ENCODE measurements at regions not wholly inside any gene's neighbourhood (a gene's known extent, or its start where the extent isn't known, plus 50 kb on each side); places are given as distances from the start of the nearest gene placed in this dataset.
A peak's percentile ranks its signal among the peaks of the same experiment; 100 is the strongest.

DNA sequence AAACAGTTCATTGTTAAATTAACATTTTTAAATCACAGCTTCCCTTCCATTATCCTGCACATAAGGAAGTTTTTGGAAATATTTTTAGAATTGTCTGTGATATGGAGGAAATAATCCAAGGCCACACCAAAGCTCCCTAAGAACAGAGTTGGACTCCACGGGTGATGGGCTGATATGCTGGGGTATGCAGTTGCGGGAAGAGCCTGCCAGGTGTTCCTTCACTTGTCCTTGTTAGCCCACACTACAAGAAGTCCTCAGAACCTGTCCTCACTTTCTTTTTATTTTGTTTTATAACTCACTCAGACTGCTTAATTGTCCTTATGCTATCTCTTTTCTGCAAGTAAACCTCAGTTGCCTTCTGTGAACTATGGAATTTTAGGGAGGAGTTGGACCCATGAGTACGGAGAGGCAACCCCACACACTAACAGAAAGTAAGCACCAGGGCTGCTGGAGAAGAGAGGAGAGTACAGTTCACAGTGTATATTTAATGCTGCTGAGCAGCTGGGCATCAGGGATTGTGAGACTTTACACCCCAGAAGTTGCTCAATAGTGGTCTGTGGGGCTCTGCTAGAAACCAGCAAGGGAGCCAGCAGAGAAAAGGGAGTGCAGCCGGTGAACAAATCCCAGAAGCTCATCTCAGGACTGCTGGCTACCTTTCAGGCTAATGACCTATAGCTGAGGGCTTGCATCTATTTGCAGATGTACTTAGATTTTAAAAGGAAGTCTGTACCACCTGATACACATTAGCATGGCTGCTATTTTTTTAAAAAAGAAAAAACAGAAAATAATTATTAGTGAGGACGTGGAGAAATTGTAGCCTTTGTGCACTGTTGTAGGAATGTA is 64.6 kb upstream of the FOXN2 start (continued):
- TF ChIP-seq ZMAT3 (CRISPR knock-in tag; conservative IDR thresholded peaks at IDR 0.05): 0 out of 2 replicates have a peak, but pooled peaks have one; percentile 55
- no peak for TF ChIP-seq NBN (conservative IDR thresholded peaks at IDR 0.05)
- TF ChIP-seq KDM5A (IDR thresholded peaks at IDR 0.05; ENCODE audit: borderline replicate concordance, low read length): peak; percentile 32; the same call in 1 of the 2 replicates
- TF ChIP-seq RAD51 (IDR thresholded peaks at IDR 0.05; ENCODE audit: borderline replicate concordance): no peak
- TF ChIP-seq, protein P1, sequence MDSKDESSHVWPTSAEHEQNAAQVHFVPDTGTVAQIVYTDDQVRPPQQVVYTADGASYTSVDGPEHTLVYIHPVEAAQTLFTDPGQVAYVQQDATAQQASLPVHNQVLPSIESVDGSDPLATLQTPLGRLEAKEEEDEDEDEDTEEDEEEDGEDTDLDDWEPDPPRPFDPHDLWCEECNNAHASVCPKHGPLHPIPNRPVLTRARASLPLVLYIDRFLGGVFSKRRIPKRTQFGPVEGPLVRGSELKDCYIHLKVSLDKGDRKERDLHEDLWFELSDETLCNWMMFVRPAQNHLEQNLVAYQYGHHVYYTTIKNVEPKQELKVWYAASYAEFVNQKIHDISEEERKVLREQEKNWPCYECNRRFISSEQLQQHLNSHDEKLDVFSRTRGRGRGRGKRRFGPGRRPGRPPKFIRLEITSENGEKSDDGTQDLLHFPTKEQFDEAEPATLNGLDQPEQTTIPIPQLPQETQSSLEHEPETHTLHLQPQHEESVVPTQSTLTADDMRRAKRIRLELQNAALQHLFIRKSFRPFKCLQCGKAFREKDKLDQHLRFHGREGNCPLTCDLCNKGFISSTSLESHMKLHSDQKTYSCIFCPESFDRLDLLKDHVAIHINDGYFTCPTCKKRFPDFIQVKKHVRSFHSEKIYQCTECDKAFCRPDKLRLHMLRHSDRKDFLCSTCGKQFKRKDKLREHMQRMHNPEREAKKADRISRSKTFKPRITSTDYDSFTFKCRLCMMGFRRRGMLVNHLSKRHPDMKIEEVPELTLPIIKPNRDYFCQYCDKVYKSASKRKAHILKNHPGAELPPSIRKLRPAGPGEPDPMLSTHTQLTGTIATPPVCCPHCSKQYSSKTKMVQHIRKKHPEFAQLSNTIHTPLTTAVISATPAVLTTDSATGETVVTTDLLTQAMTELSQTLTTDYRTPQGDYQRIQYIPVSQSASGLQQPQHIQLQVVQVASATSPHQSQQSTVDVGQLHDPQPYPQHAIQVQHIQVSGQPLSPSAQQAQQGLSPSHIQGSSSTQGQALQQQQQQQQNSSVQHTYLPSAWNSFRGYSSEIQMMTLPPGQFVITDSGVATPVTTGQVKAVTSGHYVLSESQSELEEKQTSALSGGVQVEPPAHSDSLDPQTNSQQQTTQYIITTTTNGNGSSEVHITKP (CRISPR knock-in tag; IDR thresholded peaks at IDR 0.05; ENCODE audit: low read depth): peak; percentile 52; the same call in 1 of the 2 replicates
- TF ChIP-seq, protein P2, sequence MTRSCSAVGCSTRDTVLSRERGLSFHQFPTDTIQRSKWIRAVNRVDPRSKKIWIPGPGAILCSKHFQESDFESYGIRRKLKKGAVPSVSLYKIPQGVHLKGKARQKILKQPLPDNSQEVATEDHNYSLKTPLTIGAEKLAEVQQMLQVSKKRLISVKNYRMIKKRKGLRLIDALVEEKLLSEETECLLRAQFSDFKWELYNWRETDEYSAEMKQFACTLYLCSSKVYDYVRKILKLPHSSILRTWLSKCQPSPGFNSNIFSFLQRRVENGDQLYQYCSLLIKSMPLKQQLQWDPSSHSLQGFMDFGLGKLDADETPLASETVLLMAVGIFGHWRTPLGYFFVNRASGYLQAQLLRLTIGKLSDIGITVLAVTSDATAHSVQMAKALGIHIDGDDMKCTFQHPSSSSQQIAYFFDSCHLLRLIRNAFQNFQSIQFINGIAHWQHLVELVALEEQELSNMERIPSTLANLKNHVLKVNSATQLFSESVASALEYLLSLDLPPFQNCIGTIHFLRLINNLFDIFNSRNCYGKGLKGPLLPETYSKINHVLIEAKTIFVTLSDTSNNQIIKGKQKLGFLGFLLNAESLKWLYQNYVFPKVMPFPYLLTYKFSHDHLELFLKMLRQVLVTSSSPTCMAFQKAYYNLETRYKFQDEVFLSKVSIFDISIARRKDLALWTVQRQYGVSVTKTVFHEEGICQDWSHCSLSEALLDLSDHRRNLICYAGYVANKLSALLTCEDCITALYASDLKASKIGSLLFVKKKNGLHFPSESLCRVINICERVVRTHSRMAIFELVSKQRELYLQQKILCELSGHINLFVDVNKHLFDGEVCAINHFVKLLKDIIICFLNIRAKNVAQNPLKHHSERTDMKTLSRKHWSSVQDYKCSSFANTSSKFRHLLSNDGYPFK (CRISPR knock-in tag; IDR thresholded peaks at IDR 0.05; ENCODE audit: borderline replicate concordance): peak; percentile 26; the same call in 1 of the 2 replicates
- TF ChIP-seq ZNF703 (CRISPR knock-in tag; IDR thresholded peaks at IDR 0.05; ENCODE audit: borderline replicate concordance): no peak
- TF ChIP-seq ZFY (CRISPR knock-in tag; IDR thresholded peaks at IDR 0.05): no peak; the same call in 1 of the 2 replicates
- TF ChIP-seq ZNF253 (CRISPR knock-in tag; IDR thresholded peaks at IDR 0.05; ENCODE audit: borderline replicate concordance): no peak
- no peak for TF ChIP-seq ZNF781 (CRISPR knock-in tag; IDR thresholded peaks at IDR 0.05; ENCODE audit: borderline replicate concordance, not compliant biosample characterization)
- no peak for TF ChIP-seq SUZ12 (IDR thresholded peaks at IDR 0.05; ENCODE audit: low read depth, low read length)
- TF ChIP-seq TGIF2 (CRISPR knock-in tag; IDR thresholded peaks at IDR 0.05): no peak
- TF ChIP-seq, protein P3, sequence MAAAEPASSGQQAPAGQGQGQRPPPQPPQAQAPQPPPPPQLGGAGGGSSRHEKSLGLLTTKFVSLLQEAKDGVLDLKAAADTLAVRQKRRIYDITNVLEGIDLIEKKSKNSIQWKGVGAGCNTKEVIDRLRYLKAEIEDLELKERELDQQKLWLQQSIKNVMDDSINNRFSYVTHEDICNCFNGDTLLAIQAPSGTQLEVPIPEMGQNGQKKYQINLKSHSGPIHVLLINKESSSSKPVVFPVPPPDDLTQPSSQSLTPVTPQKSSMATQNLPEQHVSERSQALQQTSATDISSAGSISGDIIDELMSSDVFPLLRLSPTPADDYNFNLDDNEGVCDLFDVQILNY (CRISPR knock-in tag; conservative IDR thresholded peaks at IDR 0.05): no peak
- TF ChIP-seq ZNF160 (CRISPR knock-in tag; IDR thresholded peaks at IDR 0.05): no peak
- TF ChIP-seq, protein P4, sequence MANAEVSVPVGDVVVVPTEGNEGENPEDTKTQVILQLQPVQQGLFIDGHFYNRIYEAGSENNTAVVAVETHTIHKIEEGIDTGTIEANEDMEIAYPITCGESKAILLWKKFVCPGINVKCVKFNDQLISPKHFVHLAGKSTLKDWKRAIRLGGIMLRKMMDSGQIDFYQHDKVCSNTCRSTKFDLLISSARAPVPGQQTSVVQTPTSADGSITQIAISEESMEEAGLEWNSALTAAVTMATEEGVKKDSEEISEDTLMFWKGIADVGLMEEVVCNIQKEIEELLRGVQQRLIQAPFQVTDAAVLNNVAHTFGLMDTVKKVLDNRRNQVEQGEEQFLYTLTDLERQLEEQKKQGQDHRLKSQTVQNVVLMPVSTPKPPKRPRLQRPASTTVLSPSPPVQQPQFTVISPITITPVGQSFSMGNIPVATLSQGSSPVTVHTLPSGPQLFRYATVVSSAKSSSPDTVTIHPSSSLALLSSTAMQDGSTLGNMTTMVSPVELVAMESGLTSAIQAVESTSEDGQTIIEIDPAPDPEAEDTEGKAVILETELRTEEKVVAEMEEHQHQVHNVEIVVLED (CRISPR knock-in tag; IDR thresholded peaks at IDR 0.05; ENCODE audit: borderline replicate concordance): peak; percentile 52; the same call in 1 of the 2 replicates
- no peak for TF ChIP-seq ATAD3A (CRISPR knock-in tag; IDR thresholded peaks at IDR 0.05)
- TF ChIP-seq ZNF747 (CRISPR knock-in tag; IDR thresholded peaks at IDR 0.05; ENCODE audit: borderline replicate concordance): peak; percentile 71; the same call in 1 of the 2 replicates
- no peak for TF ChIP-seq NR2F1 (CRISPR knock-in tag; IDR thresholded peaks at IDR 0.05)
- 0 out of 2 replicates have a peak, but pooled peaks have one; percentile 35 for TF ChIP-seq NFIC (IDR thresholded peaks at IDR 0.05; ENCODE audit: low read length)
